ENCODE measurements at regions not wholly inside any gene's neighbourhood (a gene's known extent, or its start where the extent isn't known, plus 50 kb on each side); places are given as distances from the start of the nearest gene placed in this dataset.

GRCh38 chr2:172256886-172257285 lies 154.2 kb upstream of the DLX2 start:
- TF ChIP-seq PATZ1 (CRISPR knock-in tag; IDR thresholded peaks at IDR 0.05; ENCODE audit: borderline replicate concordance) (no peak), ZFP3 (CRISPR knock-in tag; IDR thresholded peaks at IDR 0.05) (no peak)

All from SK-N-SH treated with all-trans-retinoic acid at 6 μM for 48 hours (cell line).